ENCODE measurements at regions not wholly inside any gene's neighbourhood (a gene's known extent, or its start where the extent isn't known, plus 50 kb on each side); places are given as distances from the start of the nearest gene placed in this dataset.

DNA sequence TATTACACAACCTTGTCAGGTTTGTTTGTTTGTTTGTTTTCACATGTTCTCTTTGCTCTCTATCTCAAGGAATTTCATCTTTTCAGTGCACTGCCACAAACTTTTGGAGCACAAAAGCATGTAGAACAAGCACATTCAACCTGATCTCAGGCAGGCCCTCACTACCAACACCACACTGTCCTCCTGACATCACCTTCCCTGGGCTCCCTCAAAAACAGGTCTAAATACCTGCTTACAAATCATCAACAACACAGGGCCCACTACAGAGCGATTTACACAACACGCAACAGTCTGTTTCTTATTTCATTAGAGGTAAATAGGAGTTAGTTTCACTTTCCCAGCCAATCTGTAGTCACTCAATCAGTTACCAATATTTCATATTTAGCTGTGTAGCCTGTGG lies 241.4 kb downstream of the EPHA7 start:
- Histone ChIP-seq H3K4me2 (replicated peaks; ENCODE audit: extremely low read depth, low read length, poor library complexity, severe bottlenecking) (no peak overlapping the region), H4K20me1 (ENCODE audit: insufficient read depth, low read length) (no peaks in the 10 kb centered on the region), H3K36me3 (replicated peaks in 1 of 2; ENCODE audit: control insufficient read depth in 1 of 2, insufficient read depth in 2 of 2, low read length in 2 of 2) (no peaks in the 10 kb centered on the region), H3K9me3 (replicated peaks in 1 of 2; ENCODE audit: control insufficient read depth in 1 of 2, insufficient read depth in 1 of 2, low read length in 2 of 2) (no peaks in the 10 kb centered on the region), H3K27ac (ENCODE audit: low read depth in 1 of 2, low read length in 2 of 2) (no peak overlapping the region), H3K27me3 (ENCODE audit: control insufficient read depth in 2 of 2, insufficient read depth in 2 of 2, low read length in 2 of 2) (no peaks in the 10 kb centered on the region), H3K9ac (ENCODE audit: insufficient read depth, low read length, poor library complexity, severe bottlenecking) (no peak overlapping the region), H3K4me1 (ENCODE audit: control insufficient read depth in 1 of 2, insufficient read depth in 2 of 2, low read length in 2 of 2) (no peaks in the 10 kb centered on the region), H3K79me2 (ENCODE audit: insufficient read depth, low read length) (no peaks in the 10 kb centered on the region), H3K4me3 (replicated peaks in 1 of 3; ENCODE audit: low read depth in 2 of 3, low read length in 3 of 3) (no peak overlapping the region), H2AFZ (ENCODE audit: insufficient read depth, low read depth, low read length, poor library complexity, severe bottlenecking) (no peak overlapping the region)
- DNase-seq: no peak
- WGBS (ENCODE audit: insufficient coverage): no CpG with 5 or more reads among the region's 2 CpGs
- Mint-ChIP-seq H3K4me1 (no peaks in the 10 kb centered on the region), H3K36me3 (no peaks in the 10 kb centered on the region), H3K4me3 (no peak overlapping the region), H3K27ac (no peak overlapping the region), H3K9me3 (peaks cover 0 to 3% (median 0%) of the 10 kb centered on the region in 7 donors), H3K27me3 (ENCODE audit: low read depth in 3 of 3) (peaks cover 0 to 5% (median 3%) of the 10 kb centered on the region in 3 donors)
- TF ChIP-seq, protein P1, sequence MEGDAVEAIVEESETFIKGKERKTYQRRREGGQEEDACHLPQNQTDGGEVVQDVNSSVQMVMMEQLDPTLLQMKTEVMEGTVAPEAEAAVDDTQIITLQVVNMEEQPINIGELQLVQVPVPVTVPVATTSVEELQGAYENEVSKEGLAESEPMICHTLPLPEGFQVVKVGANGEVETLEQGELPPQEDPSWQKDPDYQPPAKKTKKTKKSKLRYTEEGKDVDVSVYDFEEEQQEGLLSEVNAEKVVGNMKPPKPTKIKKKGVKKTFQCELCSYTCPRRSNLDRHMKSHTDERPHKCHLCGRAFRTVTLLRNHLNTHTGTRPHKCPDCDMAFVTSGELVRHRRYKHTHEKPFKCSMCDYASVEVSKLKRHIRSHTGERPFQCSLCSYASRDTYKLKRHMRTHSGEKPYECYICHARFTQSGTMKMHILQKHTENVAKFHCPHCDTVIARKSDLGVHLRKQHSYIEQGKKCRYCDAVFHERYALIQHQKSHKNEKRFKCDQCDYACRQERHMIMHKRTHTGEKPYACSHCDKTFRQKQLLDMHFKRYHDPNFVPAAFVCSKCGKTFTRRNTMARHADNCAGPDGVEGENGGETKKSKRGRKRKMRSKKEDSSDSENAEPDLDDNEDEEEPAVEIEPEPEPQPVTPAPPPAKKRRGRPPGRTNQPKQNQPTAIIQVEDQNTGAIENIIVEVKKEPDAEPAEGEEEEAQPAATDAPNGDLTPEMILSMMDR (IDR thresholded peaks at IDR 0.05): no peak
- intact Hi-C loops (cut with micrococcal nuclease): no loop called here

DNA sequence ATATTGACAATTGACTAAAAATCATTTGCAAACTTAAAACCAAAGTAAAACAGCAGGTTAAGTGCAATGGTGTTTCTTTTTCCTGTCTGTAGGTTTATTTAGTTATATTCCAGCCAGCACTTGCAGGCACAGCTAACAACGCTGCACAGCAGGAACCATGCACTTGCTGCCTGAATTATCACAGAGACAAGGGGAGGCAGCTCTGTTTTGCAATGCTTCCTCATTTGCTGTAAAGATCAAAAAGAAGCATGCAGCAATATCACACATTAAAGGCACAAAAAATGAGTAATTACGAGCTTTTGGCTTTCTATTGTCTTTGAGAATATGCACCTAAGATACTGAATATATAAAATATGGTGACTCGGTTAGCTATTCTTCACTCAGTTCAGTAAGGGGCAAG lies 241.9 kb downstream of the EPHA7 start:
- Mint-ChIP-seq H3K27me3 (ENCODE audit: low read depth in 3 of 3) (peaks cover 0 to 5% (median 3%) of the 10 kb centered on the region in 3 donors), H3K9me3 (peaks cover 0 to 3% (median 0%) of the 10 kb centered on the region in 7 donors), H3K36me3 (no peaks in the 10 kb centered on the region), H3K4me1 (no peaks in the 10 kb centered on the region), H3K27ac (no peak overlapping the region), H3K4me3 (no peak overlapping the region)
- no peaks in the 10 kb centered on the region for H3K79me2 ChIP-seq (ENCODE audit: insufficient read depth, low read length)
- H3K4me1 ChIP-seq (ENCODE audit: control insufficient read depth in 1 of 2, insufficient read depth in 2 of 2, low read length in 2 of 2): no peaks in the 10 kb centered on the region
- H2AFZ ChIP-seq (ENCODE audit: insufficient read depth, low read depth, low read length, poor library complexity, severe bottlenecking): no peak overlapping the region
- no peak overlapping the region for H3K27ac ChIP-seq (ENCODE audit: low read depth in 1 of 2, low read length in 2 of 2)
- no peak overlapping the region for H3K4me2 ChIP-seq (replicated peaks; ENCODE audit: extremely low read depth, low read length, poor library complexity, severe bottlenecking)
- H3K27me3 ChIP-seq (ENCODE audit: control insufficient read depth in 2 of 2, insufficient read depth in 2 of 2, low read length in 2 of 2): no peaks in the 10 kb centered on the region
- intact Hi-C loops (cut with micrococcal nuclease): no loop called here
- DNase-seq: no peak
- H3K4me3 ChIP-seq (replicated peaks in 1 of 3; ENCODE audit: low read depth in 2 of 3, low read length in 3 of 3): no peak overlapping the region
- no peaks in the 10 kb centered on the region for H3K36me3 ChIP-seq (replicated peaks in 1 of 2; ENCODE audit: control insufficient read depth in 1 of 2, insufficient read depth in 2 of 2, low read length in 2 of 2)
- H3K9me3 ChIP-seq (replicated peaks in 1 of 2; ENCODE audit: control insufficient read depth in 1 of 2, insufficient read depth in 1 of 2, low read length in 2 of 2): no peaks in the 10 kb centered on the region
- 40% methylated on average over 1 of the region's 3 CpGs for WGBS (ENCODE audit: insufficient coverage)
- no peaks in the 10 kb centered on the region for H4K20me1 ChIP-seq (ENCODE audit: insufficient read depth, low read length)
- no peak overlapping the region for H3K9ac ChIP-seq (ENCODE audit: insufficient read depth, low read length, poor library complexity, severe bottlenecking)
- TF ChIP-seq, protein P1 (IDR thresholded peaks at IDR 0.05): no peak
